ENCODE measurements at regions not wholly inside any gene's neighbourhood (a gene's known extent, or its start where the extent isn't known, plus 50 kb on each side); places are given as distances from the start of the nearest gene placed in this dataset.

DNA sequence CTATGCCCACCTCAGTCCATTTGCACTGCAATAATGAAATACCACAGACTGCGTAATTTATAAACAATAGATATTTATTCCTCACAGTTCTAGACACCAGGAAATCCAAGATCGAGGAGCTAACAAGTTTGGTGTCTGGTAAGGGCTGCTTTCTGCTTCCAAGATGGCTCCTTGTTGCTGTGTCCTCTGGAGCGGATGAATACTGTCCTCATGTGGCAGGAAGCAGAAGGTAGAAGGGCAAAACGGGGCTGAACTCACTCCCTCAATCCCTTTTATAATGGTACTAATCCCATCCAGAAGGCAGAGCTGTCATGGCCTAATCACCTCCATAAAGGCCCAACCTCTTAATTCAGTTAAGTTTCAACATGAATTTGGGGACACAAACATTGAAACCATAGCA, 75.3 kb downstream of the P2RY1 start:
- H3K9me1 ChIP-seq (replicated peaks; ENCODE audit: control insufficient read depth, extremely low read depth, insufficient read depth, low read length) = no peaks in the 10 kb centered on the region
- TF ChIP-seq, protein P1, sequence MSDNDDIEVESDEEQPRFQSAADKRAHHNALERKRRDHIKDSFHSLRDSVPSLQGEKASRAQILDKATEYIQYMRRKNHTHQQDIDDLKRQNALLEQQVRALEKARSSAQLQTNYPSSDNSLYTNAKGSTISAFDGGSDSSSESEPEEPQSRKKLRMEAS (IDR thresholded peaks at IDR 0.05; ENCODE audit: insufficient read depth, insufficient read length) = no peak
- TF ChIP-seq FOS (IDR thresholded peaks at IDR 0.05; ENCODE audit: borderline replicate concordance, insufficient read depth, low read length) (no peak), MYC (IDR thresholded peaks at IDR 0.05; ENCODE audit: low read depth, low read length) (no peak), POLR2A (IDR thresholded peaks at IDR 0.05; ENCODE audit: low read depth, low read length) (no peak), GATA2 (IDR thresholded peaks at IDR 0.05; ENCODE audit: insufficient read depth, insufficient read length, low read depth, low read length) (no peak), EZH2 (IDR thresholded peaks at IDR 0.05; ENCODE audit: borderline replicate concordance, low read depth, low read length, severe bottlenecking) (no peak), JUN (IDR thresholded peaks at IDR 0.05; ENCODE audit: borderline replicate concordance, insufficient read depth, insufficient read length, low read depth) (no peak)
- TF ChIP-seq, protein P2, sequence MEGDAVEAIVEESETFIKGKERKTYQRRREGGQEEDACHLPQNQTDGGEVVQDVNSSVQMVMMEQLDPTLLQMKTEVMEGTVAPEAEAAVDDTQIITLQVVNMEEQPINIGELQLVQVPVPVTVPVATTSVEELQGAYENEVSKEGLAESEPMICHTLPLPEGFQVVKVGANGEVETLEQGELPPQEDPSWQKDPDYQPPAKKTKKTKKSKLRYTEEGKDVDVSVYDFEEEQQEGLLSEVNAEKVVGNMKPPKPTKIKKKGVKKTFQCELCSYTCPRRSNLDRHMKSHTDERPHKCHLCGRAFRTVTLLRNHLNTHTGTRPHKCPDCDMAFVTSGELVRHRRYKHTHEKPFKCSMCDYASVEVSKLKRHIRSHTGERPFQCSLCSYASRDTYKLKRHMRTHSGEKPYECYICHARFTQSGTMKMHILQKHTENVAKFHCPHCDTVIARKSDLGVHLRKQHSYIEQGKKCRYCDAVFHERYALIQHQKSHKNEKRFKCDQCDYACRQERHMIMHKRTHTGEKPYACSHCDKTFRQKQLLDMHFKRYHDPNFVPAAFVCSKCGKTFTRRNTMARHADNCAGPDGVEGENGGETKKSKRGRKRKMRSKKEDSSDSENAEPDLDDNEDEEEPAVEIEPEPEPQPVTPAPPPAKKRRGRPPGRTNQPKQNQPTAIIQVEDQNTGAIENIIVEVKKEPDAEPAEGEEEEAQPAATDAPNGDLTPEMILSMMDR (IDR thresholded peaks at IDR 0.05; ENCODE audit: extremely low read depth in 1 of 2, insufficient read depth in 1 of 2, low read depth in 1 of 2, low read length in 2 of 2) = no peak
- ChIA-PET POLR2A (no interaction called here), CTCF (no interaction called here)
- DNase-seq (ENCODE audit: low read depth, low spot score) = no peak
- no TSS peak for BruUV-seq (replicated peaks)
- no peaks in the 10 kb centered on the region for H3K36me3 ChIP-seq (ENCODE audit: control insufficient read depth in 2 of 2, extremely low read depth in 1 of 2, insufficient read depth in 2 of 2, low read length in 2 of 2)
- H3K9ac ChIP-seq (replicated peaks; ENCODE audit: extremely low read depth, insufficient read depth, low read length) = no peak overlapping the region
- no peak overlapping the region for H3K4me2 ChIP-seq (ENCODE audit: insufficient read depth, low read length)
- no peaks in the 10 kb centered on the region for H3K9me3 ChIP-seq (replicated peaks; ENCODE audit: control insufficient read depth, insufficient read depth, low read length)
- no peak overlapping the region for H3K4me3 ChIP-seq (replicated peaks in 1 of 3; ENCODE audit: insufficient read depth in 1 of 3, low read depth in 1 of 3, low read length in 3 of 3)
- dilution Hi-C loops (cut with MboI; ENCODE audit: extremely low pct_ligation_motif_present, low sequenced_read_pairs) = no loop called here
- H4K20me1 ChIP-seq (replicated peaks; ENCODE audit: control insufficient read depth, extremely low read depth, insufficient read depth, low read length) = no peaks in the 10 kb centered on the region
- H2AFZ ChIP-seq (ENCODE audit: low read depth, low read length) = peak overlapping the region; percentile 7
- no peak for FAIRE-seq
- no peaks in the 10 kb centered on the region for H3K79me2 ChIP-seq (ENCODE audit: control insufficient read depth, insufficient read depth, low read length)
- no peaks in the 10 kb centered on the region for H3K27me3 ChIP-seq (ENCODE audit: control insufficient read depth in 2 of 2, insufficient read depth in 2 of 2, low read length in 2 of 2)
- intact Hi-C loops (cut with micrococcal nuclease) = no loop called here
- H3K27ac ChIP-seq (ENCODE audit: insufficient read depth, low read depth, low read length) = no peak overlapping the region
- H3K4me1 ChIP-seq (ENCODE audit: control insufficient read depth, extremely low read depth, insufficient read depth, low read length) = no peaks in the 10 kb centered on the region
